ENCODE measurements at regions not wholly inside any gene's neighbourhood (a gene's known extent, or its start where the extent isn't known, plus 50 kb on each side); places are given as distances from the start of the nearest gene placed in this dataset.

GRCh38 chr11:130729678-130730300 is 186.5 kb downstream of the SNX19 start:
- TF ChIP-seq BHLHE40 (IDR thresholded peaks at IDR 0.05; ENCODE audit: borderline replicate concordance) (no peak), SP1 (IDR thresholded peaks at IDR 0.05) (no peak), ELF4 (IDR thresholded peaks at IDR 0.05) (no peak), ZNF384 (IDR thresholded peaks at IDR 0.05) (no peak), L3MBTL2 (conservative IDR thresholded peaks at IDR 0.05) (no peak), FOXK2 (IDR thresholded peaks at IDR 0.05) (no peak), TARDBP (IDR thresholded peaks at IDR 0.05) (no peak), ARNT (IDR thresholded peaks at IDR 0.05) (no peak), FOXM1 (IDR thresholded peaks at IDR 0.05; ENCODE audit: borderline replicate concordance) (no peak)

Data from HEK293T (cell line).